ENCODE measurements at regions not wholly inside any gene's neighbourhood (a gene's known extent, or its start where the extent isn't known, plus 50 kb on each side); places are given as distances from the start of the nearest gene placed in this dataset.

- Mint-ChIP-seq H3K4me1 (peaks cover 18% of the 10 kb centered on the region), H3K9me3 (peaks cover 14% of the 10 kb centered on the region), H3K27ac (no peak overlapping the region), H3K4me3 (no peak overlapping the region), H3K36me3 (peaks cover 4% of the 10 kb centered on the region), H3K27me3 (ENCODE audit: low read depth) (peaks cover 20% of the 10 kb centered on the region)
- no peak for DNase-seq (ENCODE audit: low spot score in 2 of 2, unreplicated experiment in 2 of 2)
- TF ChIP-seq, protein P1, sequence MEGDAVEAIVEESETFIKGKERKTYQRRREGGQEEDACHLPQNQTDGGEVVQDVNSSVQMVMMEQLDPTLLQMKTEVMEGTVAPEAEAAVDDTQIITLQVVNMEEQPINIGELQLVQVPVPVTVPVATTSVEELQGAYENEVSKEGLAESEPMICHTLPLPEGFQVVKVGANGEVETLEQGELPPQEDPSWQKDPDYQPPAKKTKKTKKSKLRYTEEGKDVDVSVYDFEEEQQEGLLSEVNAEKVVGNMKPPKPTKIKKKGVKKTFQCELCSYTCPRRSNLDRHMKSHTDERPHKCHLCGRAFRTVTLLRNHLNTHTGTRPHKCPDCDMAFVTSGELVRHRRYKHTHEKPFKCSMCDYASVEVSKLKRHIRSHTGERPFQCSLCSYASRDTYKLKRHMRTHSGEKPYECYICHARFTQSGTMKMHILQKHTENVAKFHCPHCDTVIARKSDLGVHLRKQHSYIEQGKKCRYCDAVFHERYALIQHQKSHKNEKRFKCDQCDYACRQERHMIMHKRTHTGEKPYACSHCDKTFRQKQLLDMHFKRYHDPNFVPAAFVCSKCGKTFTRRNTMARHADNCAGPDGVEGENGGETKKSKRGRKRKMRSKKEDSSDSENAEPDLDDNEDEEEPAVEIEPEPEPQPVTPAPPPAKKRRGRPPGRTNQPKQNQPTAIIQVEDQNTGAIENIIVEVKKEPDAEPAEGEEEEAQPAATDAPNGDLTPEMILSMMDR (IDR thresholded peaks at IDR 0.05; ENCODE audit: unreplicated experiment): no peak
These were observed 351.1 kb downstream of the MN1 start for GRCh38 chr22:27450448-27450847.

DNA sequence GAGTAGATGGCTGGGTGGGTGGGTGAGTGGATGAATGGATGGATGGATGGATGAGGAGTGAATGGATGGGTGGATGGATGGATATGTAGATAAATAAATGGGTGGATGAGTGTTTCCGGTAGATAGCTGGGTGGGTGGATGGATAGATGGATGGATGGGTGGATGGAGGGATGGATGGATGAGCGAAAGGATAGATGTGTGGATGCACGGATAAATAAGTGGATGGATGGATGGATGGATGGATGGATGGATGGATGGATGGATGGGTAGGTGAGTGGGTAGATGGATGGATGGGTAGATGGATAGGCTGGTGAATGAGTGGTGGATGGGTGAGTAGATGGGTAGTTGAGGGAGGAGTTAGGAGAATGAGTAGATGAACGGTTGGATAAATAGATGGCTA is 349.3 kb downstream of the MN1 start:
- peaks cover 20% of the 10 kb centered on the region for H3K27me3 Mint-ChIP-seq (ENCODE audit: low read depth)
- peaks cover 4% of the 10 kb centered on the region for H3K36me3 Mint-ChIP-seq
- TF ChIP-seq, protein P1 (IDR thresholded peaks at IDR 0.05; ENCODE audit: unreplicated experiment): no peak
- no peak overlapping the region for H3K27ac Mint-ChIP-seq
- peaks cover 28% of the 10 kb centered on the region for H3K4me1 Mint-ChIP-seq
- H3K9me3 Mint-ChIP-seq: peaks cover 14% of the 10 kb centered on the region
- no peak overlapping the region for H3K4me3 Mint-ChIP-seq
- no peak for DNase-seq (ENCODE audit: low spot score in 2 of 2, unreplicated experiment in 2 of 2)

DNA sequence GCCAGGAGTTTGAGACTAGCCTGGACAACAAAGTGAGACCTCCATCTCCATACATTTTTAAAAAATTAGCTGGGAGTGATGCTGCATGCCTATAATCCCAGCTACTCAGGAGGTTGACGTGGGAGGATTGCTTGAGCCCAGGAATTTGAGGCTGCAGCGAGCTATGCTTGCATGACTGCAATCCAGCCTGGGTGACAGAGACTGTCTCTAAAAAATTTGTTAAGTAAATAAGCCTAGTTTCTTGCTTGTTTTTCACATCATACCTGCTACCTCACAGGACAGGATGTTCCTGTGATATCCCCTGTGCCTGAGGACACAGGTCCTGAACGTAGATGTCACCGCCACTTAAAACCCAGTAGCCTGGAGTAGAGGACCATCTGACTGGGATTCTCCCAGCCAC is 348.6 kb downstream of the MN1 start:
- H3K9me3 Mint-ChIP-seq: peaks cover 14% of the 10 kb centered on the region
- no peak overlapping the region for H3K4me3 Mint-ChIP-seq
- TF ChIP-seq, protein P1 (IDR thresholded peaks at IDR 0.05; ENCODE audit: unreplicated experiment): no peak
- H3K27me3 Mint-ChIP-seq (ENCODE audit: low read depth): peaks cover 20% of the 10 kb centered on the region
- peaks cover 30% of the 10 kb centered on the region for H3K4me1 Mint-ChIP-seq
- no peak for DNase-seq (ENCODE audit: low spot score in 2 of 2, unreplicated experiment in 2 of 2)
- H3K36me3 Mint-ChIP-seq: peaks cover 4% of the 10 kb centered on the region
- no peak overlapping the region for H3K27ac Mint-ChIP-seq

GRCh38 chr22:27453725-27454124 is 347.8 kb downstream of the MN1 start:
- Mint-ChIP-seq H3K4me3 (no peak overlapping the region), H3K36me3 (peaks cover 4% of the 10 kb centered on the region), H3K9me3 (peaks cover 14% of the 10 kb centered on the region), H3K27me3 (ENCODE audit: low read depth) (peaks cover 20% of the 10 kb centered on the region), H3K27ac (no peak overlapping the region), H3K4me1 (peaks cover 30% of the 10 kb centered on the region)
- TF ChIP-seq, protein P1 (IDR thresholded peaks at IDR 0.05; ENCODE audit: unreplicated experiment): no peak
- DNase-seq (ENCODE audit: low spot score in 2 of 2, unreplicated experiment in 2 of 2): no peak

- Mint-ChIP-seq H3K27ac (no peak overlapping the region), H3K9me3 (peaks cover 14% of the 10 kb centered on the region), H3K4me3 (no peak overlapping the region), H3K27me3 (ENCODE audit: low read depth) (peaks cover 19% of the 10 kb centered on the region), H3K36me3 (peaks cover 4% of the 10 kb centered on the region), H3K4me1 (peaks cover 30% of the 10 kb centered on the region)
- DNase-seq (ENCODE audit: low spot score in 2 of 2, unreplicated experiment in 2 of 2): no peak
- TF ChIP-seq, protein P1 (IDR thresholded peaks at IDR 0.05; ENCODE audit: unreplicated experiment): no peak
These were observed 346.6 kb downstream of the MN1 start for GRCh38 chr22:27454807-27455450.
